GM18951 (cell line): ENCODE measurements at regions not wholly inside any gene's neighbourhood (a gene's known extent, or its start where the extent isn't known, plus 50 kb on each side); places are given as distances from the start of the nearest gene placed in this dataset.
"Not testable (repeated sequence)": the region's sequence is repeated elsewhere in the genome, so short reads cannot be mapped to it uniquely, and the experiment has no call there.

Experiments
- POLR2A ChIP-seq: IDR thresholded peaks from 4 replicates; pipeline ENCODE4 v1.6.1; 2011; ENCODE audit warnings: mild to moderate bottlenecking; ENCODE audit not compliant: insufficient read length, insufficient read depth; ENCODE audit errors: extremely low read depth
- in situ Hi-C: fragments of 300-500 bp; cut with MboI; formaldehyde crosslinking; loops from one replicate; pipeline ENCODE4 v1.12.0; 2022; ENCODE audit warnings: low sequenced_read_pairs, mixed read lengths, inconsistent platforms; ENCODE audit not compliant: unreplicated experiment

DNA sequence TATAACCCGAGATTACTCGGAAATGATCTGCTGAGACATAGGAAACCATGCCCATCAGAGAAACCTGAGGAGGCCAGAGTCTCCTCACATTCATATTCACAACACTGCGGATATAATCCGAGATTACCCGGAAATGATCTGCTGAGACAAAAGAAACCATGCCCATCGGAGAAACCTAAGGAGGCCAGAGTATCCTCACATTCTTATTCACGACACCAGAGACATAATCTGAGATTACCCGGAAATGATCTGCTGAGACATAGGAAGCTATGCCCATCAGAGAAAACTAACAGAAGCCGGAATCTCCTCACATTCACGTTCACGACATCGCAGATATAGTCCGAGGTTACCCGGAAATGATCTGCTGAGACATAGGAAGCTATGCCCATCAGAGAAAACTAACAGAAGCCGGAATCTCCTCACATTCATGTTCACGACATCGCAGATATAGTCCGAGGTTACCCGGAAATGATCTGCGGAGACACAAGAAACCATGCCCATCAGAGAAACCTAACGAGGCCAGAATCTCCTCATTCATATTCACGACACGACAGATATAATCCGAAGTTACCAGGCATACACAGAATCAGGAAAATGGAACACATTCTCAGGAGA is 422.3 kb upstream of the AKR1E2 start:
- in situ Hi-C loops = no loop called here
- no peak for TF ChIP-seq POLR2A

GRCh38 chr10:4401080-4401479 is 424.9 kb upstream of the AKR1E2 start:
- in situ Hi-C loops = not testable (repeated sequence)

DNA sequence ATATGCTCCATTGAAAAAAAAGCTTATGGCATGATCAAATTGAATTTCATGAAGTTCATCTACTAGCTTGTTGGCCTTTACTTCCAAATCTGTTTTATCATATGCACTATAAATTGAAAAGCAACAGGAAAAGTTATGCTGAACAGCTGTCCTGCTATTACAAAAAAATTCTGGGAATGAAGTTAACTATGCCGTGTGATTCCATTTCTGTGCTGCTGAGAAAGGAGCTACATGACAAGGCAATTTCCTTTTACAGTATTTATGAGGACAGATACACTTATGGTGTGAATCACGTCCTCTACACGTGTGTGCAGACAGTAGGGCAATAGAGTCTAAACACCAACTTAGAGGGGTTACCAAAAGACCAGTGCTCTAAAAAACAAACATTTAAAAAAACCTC is 426.5 kb upstream of the AKR1E2 start:
- in situ Hi-C loops = no loop called here
- no peak for TF ChIP-seq POLR2A

DNA sequence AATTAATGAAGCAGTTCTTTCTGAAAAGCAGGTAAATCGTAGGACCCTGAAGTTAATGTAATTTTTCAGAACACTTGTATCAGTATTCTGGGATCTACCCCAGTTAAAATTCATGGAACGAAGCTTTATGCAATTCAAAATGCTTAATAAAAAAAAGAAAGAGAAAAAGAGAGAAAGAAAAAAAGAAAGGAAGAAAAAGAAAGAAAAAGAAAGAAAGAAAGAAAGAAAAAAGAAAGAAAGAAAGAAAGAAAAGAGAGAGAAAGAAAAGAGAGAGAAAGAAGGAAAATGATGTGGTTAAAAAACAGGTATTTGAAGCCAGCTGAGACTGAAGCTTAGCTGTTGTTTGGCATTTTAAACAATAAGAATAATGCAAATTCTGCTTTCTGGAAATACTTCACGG is 427.4 kb upstream of the AKR1E2 start:
- in situ Hi-C loops = no loop called here

DNA sequence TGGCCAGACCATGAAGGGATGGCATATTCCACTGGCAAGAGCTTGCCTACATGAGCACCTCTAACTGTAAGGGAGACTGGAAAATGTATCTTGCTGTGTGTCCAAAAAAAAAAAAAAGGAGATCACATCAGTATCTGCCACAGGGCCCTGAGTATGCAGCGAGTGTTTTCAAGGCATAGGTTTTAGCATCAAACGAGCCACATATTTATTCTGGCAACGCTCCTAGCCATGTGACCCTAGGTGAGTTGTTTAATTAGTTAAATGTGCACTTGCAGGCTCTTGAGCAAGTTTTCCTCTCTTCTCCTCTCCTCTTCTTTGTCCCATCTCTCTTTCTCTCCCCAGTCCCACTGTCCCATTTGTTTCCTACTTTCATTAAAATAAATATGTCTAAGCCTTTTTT is 428.7 kb upstream of the AKR1E2 start:
- in situ Hi-C loops = no loop called here
- no peak for TF ChIP-seq POLR2A

More for the DNA sequence above, 427.4 kb upstream of the AKR1E2 start:
- TF ChIP-seq POLR2A = no peak

DNA sequence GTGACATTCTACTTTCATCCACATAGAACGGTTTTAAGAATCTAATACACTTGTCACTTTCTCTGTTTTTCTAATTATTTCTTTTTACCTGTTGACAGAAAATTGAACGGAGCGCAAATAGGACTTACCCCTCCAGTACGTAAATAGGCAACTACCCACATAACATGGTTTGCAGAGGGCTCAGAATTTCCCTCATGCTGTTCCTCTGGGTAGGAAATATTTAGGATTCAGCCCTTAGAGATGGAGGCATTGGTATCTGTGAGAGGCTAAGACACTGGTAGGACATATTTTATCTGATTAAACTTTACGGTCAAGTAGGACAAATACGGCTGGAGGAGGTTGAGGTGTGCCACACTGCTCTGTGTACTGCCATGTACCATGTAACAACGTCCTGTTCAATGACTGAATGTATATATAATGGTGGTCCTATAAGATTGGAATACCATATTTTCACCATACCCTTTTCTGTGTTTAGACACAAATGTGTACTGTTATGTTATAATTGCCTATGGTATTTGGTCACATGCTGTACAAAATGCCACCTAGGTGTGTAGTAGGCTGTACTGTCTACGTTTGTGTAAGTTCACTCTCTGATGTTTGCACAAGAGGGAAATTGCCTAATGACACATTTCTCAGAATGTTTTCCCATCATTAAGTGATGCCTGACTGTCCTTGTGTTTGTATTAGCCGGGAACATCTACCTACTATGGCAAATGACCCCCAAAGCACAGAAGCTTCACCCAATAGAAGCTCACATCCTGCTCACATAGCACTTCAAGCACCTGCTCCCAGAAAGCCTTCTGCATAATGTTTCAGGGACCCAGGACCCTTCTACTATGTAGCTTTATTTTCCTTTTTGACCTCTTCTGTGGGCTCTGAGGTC is 429.4 kb upstream of the AKR1E2 start:
- TF ChIP-seq POLR2A = no peak
- in situ Hi-C loops = no loop called here

GRCh38 chr10:4395731-4396130 is 430.3 kb upstream of the AKR1E2 start:
- in situ Hi-C loops = no loop called here
- TF ChIP-seq POLR2A = no peak

GRCh38 chr10:4394455-4394854 is 431.6 kb upstream of the AKR1E2 start:
- in situ Hi-C loops = not testable (repeated sequence)

DNA sequence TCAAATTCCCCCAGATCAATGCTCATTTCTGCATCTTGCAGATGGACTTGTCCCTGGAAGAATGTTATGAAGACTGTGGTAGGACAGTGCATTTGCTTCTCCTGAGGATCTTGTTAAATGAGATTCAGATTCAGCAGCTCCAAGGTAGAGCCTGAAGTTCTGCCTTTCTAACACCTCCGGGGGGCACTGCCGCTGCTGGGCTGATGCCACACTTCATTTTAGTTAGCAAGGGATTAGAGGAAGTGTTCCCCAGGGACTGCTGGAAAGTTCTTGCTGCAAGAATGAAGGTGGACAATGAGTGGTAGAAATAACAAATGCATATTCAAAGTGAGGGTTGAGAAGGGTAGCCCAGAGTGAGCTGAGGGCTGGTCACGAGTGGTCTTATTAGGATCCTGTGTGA is 434.3 kb upstream of the AKR1E2 start:
- no peak for TF ChIP-seq POLR2A
- in situ Hi-C loops = no loop called here

GRCh38 chr10:4390219-4390618 is 435.8 kb upstream of the AKR1E2 start:
- in situ Hi-C loops = no loop called here
- TF ChIP-seq POLR2A = no peak

- no peak for TF ChIP-seq POLR2A
- in situ Hi-C loops = no loop called here
Measured at GRCh38 chr10:4385231-4385870, 440.7 kb upstream of the AKR1E2 start.

- in situ Hi-C loops = no loop called here
- no peak for TF ChIP-seq POLR2A
Measured at GRCh38 chr10:4384245-4384644, 441.8 kb upstream of the AKR1E2 start.

DNA sequence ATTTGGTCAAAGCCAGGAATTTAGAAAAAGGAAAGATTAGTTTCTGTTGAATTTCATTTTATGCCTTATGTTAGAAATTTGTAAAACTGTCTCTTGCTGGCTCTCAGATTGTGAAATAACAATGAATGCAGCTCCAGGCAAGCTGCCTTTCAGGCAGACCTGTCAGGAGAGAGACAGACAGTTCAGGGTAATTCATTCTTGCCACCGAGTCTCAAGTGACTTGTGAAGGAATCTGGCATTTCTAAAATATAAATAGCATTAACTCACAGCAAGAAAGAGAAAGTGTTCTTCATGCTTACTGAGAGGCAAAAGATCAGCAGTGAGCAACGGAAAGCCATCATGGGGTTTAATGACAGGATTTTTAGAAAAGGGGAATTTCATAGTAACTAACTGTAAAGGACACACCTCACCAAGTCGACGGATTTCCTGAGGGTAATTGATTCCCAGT is 442.3 kb upstream of the AKR1E2 start:
- in situ Hi-C loops = no loop called here
- no peak for TF ChIP-seq POLR2A

- in situ Hi-C loops = no loop called here
Measured at GRCh38 chr10:4382811-4383210, 443.2 kb upstream of the AKR1E2 start.

More at GRCh38 chr10:4382811-4383210, 443.2 kb upstream of the AKR1E2 start:
- TF ChIP-seq POLR2A = no peak
